DOHH2 (cell line): ENCODE measurements at regions not wholly inside any gene's neighbourhood (a gene's known extent, or its start where the extent isn't known, plus 50 kb on each side); places are given as distances from the start of the nearest gene placed in this dataset.

ENCODE experiments used
- CTCF ChIP-seq: fragments of 200-600 bp; sonication (generic); IDR thresholded peaks from one replicate; pipeline ENCODE4 v1.5.1; 2014; ENCODE audit warnings: antibody characterized with exemption, mild to moderate bottlenecking, low read depth, low read length; ENCODE audit not compliant: poor library complexity, severe bottlenecking
- EZH2phosphoT487 ChIP-seq: fragments of 200-600 bp; sonication (generic); IDR thresholded peaks from 2 replicates; pipeline ENCODE4 v1.6.1; 2017; ENCODE audit warnings: borderline replicate concordance, mild to moderate bottlenecking, antibody characterized with exemption, low read length, moderate library complexity, mixed read lengths

GRCh38 chr5:153039501-153039900 is 451.0 kb upstream of the GRIA1 start:
- no peak for TF ChIP-seq CTCF
- TF ChIP-seq EZH2phosphoT487, result no peak
